Gastroesophageal sphincter (tissue), 4 donors: ENCODE measurements at regions not wholly inside any gene's neighbourhood (a gene's known extent, or its start where the extent isn't known, plus 50 kb on each side); places are given as distances from the start of the nearest gene placed in this dataset.

Experiments
- ATAC-seq: fragments of 150-250 bp; one replicate; pipeline ENCODE4 v1.9.1; 2016; ENCODE audit warnings: mild to moderate bottlenecking, moderate library complexity
- H3K27ac ChIP-seq, 4 donors: fragments of 200-600 bp; sonication (generic) in 3 of 4; 1 replicate in 3 of 4; 2 replicates in 1 of 4; pipeline ENCODE4 v1.5.1; 2016 to 2019
- H3K27me3 ChIP-seq: fragments of 200-600 bp; sonication (generic); one replicate; pipeline ENCODE4 v1.5.1; 2019
- H3K36me3 ChIP-seq, 2 donors: fragments of 200-600 bp; sonication (generic); one replicate each; pipeline ENCODE4 v1.5.1; 2019; ENCODE audit warnings: control low read depth in 1 of 2
- H3K4me1 ChIP-seq, 3 donors: fragments of 200-600 bp; sonication (generic); 1 replicate in 2 of 3; 2 replicates in 1 of 3; pipeline ENCODE4 v1.5.1; 2016 to 2019; ENCODE audit warnings: control low read depth in 2 of 3
- H3K4me3 ChIP-seq, 2 donors: fragments of 200-600 bp; sonication (generic); one replicate each; pipeline ENCODE4 v1.5.1; 2019; ENCODE audit warnings: mild to moderate bottlenecking in 1 of 2, moderate library complexity in 1 of 2
- H3K9me3 ChIP-seq, 3 donors: fragments of 200-600 bp; sonication (generic); one replicate each; pipeline ENCODE4 v1.5.1; 2017 to 2019; ENCODE audit warnings: control low read depth in 2 of 3
- EP300 ChIP-seq: sonication (generic); formaldehyde crosslinking; IDR thresholded peaks from one replicate; pipeline ENCODE4 v1.6.1; 2017; ENCODE audit warnings: antibody characterized with exemption, mild to moderate bottlenecking
- POLR2A ChIP-seq, 2 donors: fragments of 450-650 bp; IDR thresholded peaks; one replicate each; pipeline ENCODE4 v1.6.1; 2017; ENCODE audit warnings: antibody characterized with exemption in 2 of 2, mild to moderate bottlenecking in 2 of 2, moderate library complexity in 1 of 2
- POLR2AphosphoS5 ChIP-seq: sonication (generic); formaldehyde crosslinking; IDR thresholded peaks from one replicate; pipeline ENCODE4 v1.6.1; 2017; ENCODE audit warnings: antibody characterized with exemption
- WGBS, 2 donors: methylation state at CpG; one replicate each; pipeline ENCODE4 v1.1.5; 2018; ENCODE audit warnings: low coverage in 1 of 2; 5-methylcytosine and 5-hydroxymethylcytosine counted together
- TF ChIP-seq, protein P1 (sequence below), 4 experiments: fragments of 200-600 bp in 2 of 4; fragments of 450-650 bp in 2 of 4; sonication (generic) in 1 of 4; IDR thresholded peaks; one replicate each; pipeline ENCODE4 v1.5.1; 2017 to 2019; ENCODE audit warnings: antibody characterized with exemption in 4 of 4, mild to moderate bottlenecking in 2 of 4, moderate library complexity in 2 of 4

DNA sequence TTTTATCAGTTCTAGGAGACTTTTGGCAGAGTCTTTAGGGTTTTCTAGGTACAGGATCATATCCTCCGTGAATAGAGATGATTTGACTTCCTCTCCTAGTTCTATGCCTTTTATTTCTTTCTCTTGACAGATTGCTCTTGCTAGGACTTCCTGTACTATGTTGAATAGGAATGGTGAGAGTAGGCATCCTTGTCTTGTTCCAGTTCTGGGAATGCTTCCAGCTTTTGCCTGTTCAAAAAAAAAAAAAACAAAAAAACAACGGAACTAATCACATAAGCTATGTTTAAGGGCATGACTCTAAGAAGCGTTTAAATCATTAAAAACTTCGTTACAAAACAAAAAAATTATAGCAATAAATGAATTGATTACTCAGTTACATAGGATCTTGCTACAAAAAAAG is 145.7 kb downstream of the NUP35 start:
- no peaks in the 10 kb centered on the region for H3K4me1 ChIP-seq
- TF ChIP-seq POLR2A (IDR thresholded peaks at IDR 0.05) = no peak
- TF ChIP-seq POLR2AphosphoS5 = no peak
- TF ChIP-seq, protein P1, sequence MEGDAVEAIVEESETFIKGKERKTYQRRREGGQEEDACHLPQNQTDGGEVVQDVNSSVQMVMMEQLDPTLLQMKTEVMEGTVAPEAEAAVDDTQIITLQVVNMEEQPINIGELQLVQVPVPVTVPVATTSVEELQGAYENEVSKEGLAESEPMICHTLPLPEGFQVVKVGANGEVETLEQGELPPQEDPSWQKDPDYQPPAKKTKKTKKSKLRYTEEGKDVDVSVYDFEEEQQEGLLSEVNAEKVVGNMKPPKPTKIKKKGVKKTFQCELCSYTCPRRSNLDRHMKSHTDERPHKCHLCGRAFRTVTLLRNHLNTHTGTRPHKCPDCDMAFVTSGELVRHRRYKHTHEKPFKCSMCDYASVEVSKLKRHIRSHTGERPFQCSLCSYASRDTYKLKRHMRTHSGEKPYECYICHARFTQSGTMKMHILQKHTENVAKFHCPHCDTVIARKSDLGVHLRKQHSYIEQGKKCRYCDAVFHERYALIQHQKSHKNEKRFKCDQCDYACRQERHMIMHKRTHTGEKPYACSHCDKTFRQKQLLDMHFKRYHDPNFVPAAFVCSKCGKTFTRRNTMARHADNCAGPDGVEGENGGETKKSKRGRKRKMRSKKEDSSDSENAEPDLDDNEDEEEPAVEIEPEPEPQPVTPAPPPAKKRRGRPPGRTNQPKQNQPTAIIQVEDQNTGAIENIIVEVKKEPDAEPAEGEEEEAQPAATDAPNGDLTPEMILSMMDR (IDR thresholded peaks at IDR 0.05) = no peak
- TF ChIP-seq EP300 = no peak
- no peaks in the 10 kb centered on the region for H3K9me3 ChIP-seq
- H3K27ac ChIP-seq = no peak overlapping the region
- no peak for ATAC-seq
- no peaks in the 10 kb centered on the region for H3K27me3 ChIP-seq
- WGBS, 2 donors = 39 to 43% methylated on average over 3 to 4 of the region's 4 CpGs
- no peak overlapping the region for H3K4me3 ChIP-seq
- H3K36me3 ChIP-seq = no peaks in the 10 kb centered on the region

DNA sequence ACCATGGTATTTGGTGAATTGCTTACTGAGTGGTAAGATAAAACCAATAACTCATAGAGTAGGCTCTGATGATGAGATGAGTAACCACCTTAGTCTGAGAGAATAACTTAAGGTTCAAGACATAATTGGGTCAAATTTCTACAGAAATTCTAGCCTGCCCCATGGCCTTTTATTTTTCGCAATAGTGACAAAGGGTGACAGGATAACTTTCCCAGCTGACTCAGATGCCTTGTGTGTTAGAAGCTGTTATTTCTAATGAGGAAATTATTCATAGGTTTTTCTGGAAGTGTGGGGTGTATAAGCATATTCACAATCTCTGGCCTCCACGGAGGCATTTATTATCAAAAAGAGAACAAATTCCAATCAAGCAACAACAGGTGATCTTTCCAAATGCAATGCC is 159.0 kb downstream of the NUP35 start:
- H3K4me1 ChIP-seq = no peaks in the 10 kb centered on the region
- TF ChIP-seq POLR2AphosphoS5 (no peak), EP300 (no peak), POLR2A (IDR thresholded peaks at IDR 0.05) (no peak)
- TF ChIP-seq, protein P1 (IDR thresholded peaks at IDR 0.05) = no peak
- H3K4me3 ChIP-seq = no peak overlapping the region
- H3K27me3 ChIP-seq = no peaks in the 10 kb centered on the region
- ATAC-seq = no peak
- WGBS, 2 donors = 70 to 85% methylated on average over 1 to 2 of the region's 2 CpGs
- no peak overlapping the region for H3K27ac ChIP-seq
- no peaks in the 10 kb centered on the region for H3K36me3 ChIP-seq
- H3K9me3 ChIP-seq = peaks cover 0 to 5% (median 0%) of the 10 kb centered on the region in 3 donors

DNA sequence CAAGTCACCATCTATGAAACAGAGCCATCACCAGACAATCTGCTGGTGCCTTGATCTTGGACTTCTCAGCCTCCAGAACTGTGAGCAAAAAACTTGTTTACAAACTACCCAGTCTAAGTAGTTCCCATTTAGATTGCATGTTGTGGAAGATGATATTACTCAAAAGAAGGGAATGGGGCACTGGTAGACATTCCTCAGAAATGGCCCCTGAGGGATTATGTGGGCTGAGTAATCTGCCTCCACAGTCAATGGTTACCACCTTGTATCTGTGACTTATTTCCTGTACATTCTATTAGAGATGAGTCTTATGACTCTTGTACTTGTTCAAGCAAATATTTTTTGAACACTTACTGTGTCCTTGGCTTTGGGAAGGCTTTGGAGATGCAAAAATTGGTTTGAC is 160.4 kb downstream of the NUP35 start:
- ATAC-seq = no peak
- Histone ChIP-seq H3K9me3 (peaks cover 0 to 5% (median 0%) of the 10 kb centered on the region in 3 donors), H3K4me3 (no peak overlapping the region), H3K36me3 (no peaks in the 10 kb centered on the region), H3K4me1 (no peaks in the 10 kb centered on the region), H3K27ac (no peak overlapping the region), H3K27me3 (no peaks in the 10 kb centered on the region)
- no peak for TF ChIP-seq POLR2A (IDR thresholded peaks at IDR 0.05)
- TF ChIP-seq POLR2AphosphoS5 = no peak
- TF ChIP-seq, protein P1 (IDR thresholded peaks at IDR 0.05) = no peak
- TF ChIP-seq EP300 = no peak

DNA sequence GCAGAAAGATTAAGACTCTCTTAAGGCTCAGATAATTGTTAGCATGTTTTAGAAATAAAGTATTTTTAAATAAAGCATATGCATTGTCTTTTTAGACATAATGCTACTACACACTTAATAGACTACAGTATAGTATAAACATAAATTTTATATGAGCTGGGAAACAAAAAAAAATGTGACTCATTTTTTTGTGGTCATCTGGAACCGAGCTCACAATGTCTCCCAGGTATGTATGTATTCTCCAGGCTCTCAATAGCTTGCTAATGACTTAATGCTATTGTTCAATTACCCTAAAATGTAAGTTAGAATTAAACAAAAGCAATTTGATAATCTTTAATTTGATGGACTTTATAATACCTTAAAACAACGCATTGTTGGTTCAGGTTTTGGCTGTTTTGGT is 167.2 kb downstream of the NUP35 start:
- 33 to 71% methylated on average over 2 of the region's 2 CpGs for WGBS, 2 donors
- no peaks in the 10 kb centered on the region for H3K9me3 ChIP-seq
- H3K4me1 ChIP-seq = no peaks in the 10 kb centered on the region
- H3K36me3 ChIP-seq = no peaks in the 10 kb centered on the region
- no peaks in the 10 kb centered on the region for H3K27me3 ChIP-seq
- no peak overlapping the region for H3K27ac ChIP-seq
- no peak overlapping the region for H3K4me3 ChIP-seq
- ATAC-seq = no peak
- TF ChIP-seq, protein P1 (IDR thresholded peaks at IDR 0.05) = no peak
- no peak for TF ChIP-seq POLR2AphosphoS5
- no peak for TF ChIP-seq EP300
- no peak for TF ChIP-seq POLR2A (IDR thresholded peaks at IDR 0.05)

DNA sequence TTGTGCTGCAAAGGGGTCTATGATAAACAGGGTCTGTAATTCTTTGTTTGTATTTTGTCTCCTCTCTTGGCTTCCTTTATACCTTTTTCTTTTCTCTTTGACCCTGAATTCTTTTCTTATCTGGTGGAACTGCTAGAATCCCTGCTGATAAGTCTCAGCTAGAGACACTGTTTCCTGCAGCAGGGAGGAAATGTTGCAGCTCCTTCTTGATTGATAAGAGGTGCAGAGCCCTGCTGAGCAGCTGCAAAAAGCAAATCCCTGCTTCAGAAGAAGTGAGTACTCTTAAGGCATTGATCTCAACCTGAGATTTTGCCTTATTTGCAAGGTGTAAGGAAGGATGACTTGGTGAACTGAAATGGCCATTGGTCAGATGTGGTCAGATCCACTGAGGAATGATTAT is 167.8 kb downstream of the NUP35 start:
- Histone ChIP-seq H3K4me3 (no peak overlapping the region), H3K27ac (no peak overlapping the region), H3K36me3 (no peaks in the 10 kb centered on the region), H3K9me3 (no peaks in the 10 kb centered on the region), H3K4me1 (no peaks in the 10 kb centered on the region), H3K27me3 (no peaks in the 10 kb centered on the region)
- no peak for ATAC-seq
- no peak for TF ChIP-seq POLR2AphosphoS5
- TF ChIP-seq POLR2A (IDR thresholded peaks at IDR 0.05) = no peak
- no peak for TF ChIP-seq EP300
- TF ChIP-seq, protein P1 (IDR thresholded peaks at IDR 0.05) = no peak
